Brain microvascular endothelial cell (primary cell): ENCODE measurements at regions not wholly inside any gene's neighbourhood (a gene's known extent, or its start where the extent isn't known, plus 50 kb on each side); places are given as distances from the start of the nearest gene placed in this dataset.

Source experiments
- DNase-seq: peaks from one replicate; pipeline ENCODE4 v3.0.0-alpha.2; 2020
- H3K27ac ChIP-seq: fragments of 250-450 bp; sonication (Bioruptor Pico); 2 replicates; pipeline ENCODE4 v1.5.1; 2020; ENCODE audit warnings: mild to moderate bottlenecking, moderate library complexity
- H3K27me3 ChIP-seq: fragments of 250-450 bp; sonication (Bioruptor Pico); replicated peaks from 2 replicates; pipeline ENCODE4 v1.5.1; 2020; ENCODE audit warnings: mild to moderate bottlenecking
- H3K36me3 ChIP-seq: fragments of 250-450 bp; sonication (Bioruptor Pico); replicated peaks from 2 replicates; pipeline ENCODE4 v1.5.1; 2020; ENCODE audit warnings: mild to moderate bottlenecking
- H3K4me3 ChIP-seq: 2 replicates; pipeline ENCODE4 v1.5.1; 2011; ENCODE audit warnings: low read depth, mild to moderate bottlenecking, control low read depth, low read length, moderate library complexity
- CTCF ChIP-seq: IDR thresholded peaks from 2 replicates; pipeline ENCODE4 v1.5.1; 2011; ENCODE audit warnings: low read depth, mild to moderate bottlenecking, moderate library complexity, low read length, control low read depth, inconsistent platforms; ENCODE audit errors: missing control alignments
- in situ Hi-C: cut with HindIII; loops from 2 replicates; pipeline ENCODE4 v1.10.0; 2017; ENCODE audit warnings: low sequenced_read_pairs, low pct_ligation_motif_present

GRCh38 chr1:82897549-82897948 is 1096.8 kb downstream of the ADGRL2 start:
- TF ChIP-seq CTCF, result no peak
- Histone ChIP-seq H3K27ac (no peak overlapping the region), H3K27me3 (no peaks in the 10 kb centered on the region), H3K4me3 (no peak overlapping the region), H3K36me3 (no peaks in the 10 kb centered on the region)
- DNase-seq, result no peak
- in situ Hi-C loops, result no loop called here

- no peak for DNase-seq
- H3K27ac ChIP-seq, result no peak overlapping the region
- no peaks in the 10 kb centered on the region for H3K27me3 ChIP-seq
- H3K4me3 ChIP-seq, result no peak overlapping the region
- no peaks in the 10 kb centered on the region for H3K36me3 ChIP-seq
- TF ChIP-seq CTCF, result no peak
- in situ Hi-C loops, result no loop called here
These were observed 1095.3 kb downstream of the ADGRL2 start for GRCh38 chr1:82896036-82896435.

- no peak for DNase-seq
- Histone ChIP-seq H3K27me3 (no peaks in the 10 kb centered on the region), H3K27ac (no peak overlapping the region), H3K4me3 (no peak overlapping the region), H3K36me3 (no peaks in the 10 kb centered on the region)
- in situ Hi-C loops, result no loop called here
- TF ChIP-seq CTCF, result no peak
These were observed 1093.9 kb downstream of the ADGRL2 start for GRCh38 chr1:82894635-82895034.

- Histone ChIP-seq H3K36me3 (no peaks in the 10 kb centered on the region), H3K4me3 (no peak overlapping the region), H3K27ac (no peak overlapping the region), H3K27me3 (no peaks in the 10 kb centered on the region)
- no peak for TF ChIP-seq CTCF
- in situ Hi-C loops, result no loop called here
- no peak for DNase-seq
These were observed 1093.2 kb downstream of the ADGRL2 start for GRCh38 chr1:82893712-82894470.

- Histone ChIP-seq H3K36me3 (no peaks in the 10 kb centered on the region), H3K27me3 (no peaks in the 10 kb centered on the region), H3K4me3 (no peak overlapping the region), H3K27ac (no peak overlapping the region)
- in situ Hi-C loops, result no loop called here
- DNase-seq, result no peak
- no peak for TF ChIP-seq CTCF
These were observed 1079.8 kb downstream of the ADGRL2 start for GRCh38 chr1:82880506-82880905.
